Activated CD4-positive, CD25-positive, alpha-beta regulatory T cell treated with anti-CD3 and anti-CD28 coated beads, Interleukin-2, amount 50 U/mL, for 24 hours (primary cell): ENCODE measurements at regions not wholly inside any gene's neighbourhood (a gene's known extent, or its start where the extent isn't known, plus 50 kb on each side); places are given as distances from the start of the nearest gene placed in this dataset.

Source experiments
- ATAC-seq, 2 donors: fragments of 150-1000 bp; cut with Tn5 transposase; one replicate each; pipeline ENCODE4 v1.10.0; 2021; ENCODE audit warnings: mild to moderate bottlenecking in 1 of 2, moderate library complexity in 1 of 2

- ATAC-seq, result no peak
Measured at GRCh38 chr2:234304950-234305349, 191.9 kb downstream of the ARL4C start.

DNA sequence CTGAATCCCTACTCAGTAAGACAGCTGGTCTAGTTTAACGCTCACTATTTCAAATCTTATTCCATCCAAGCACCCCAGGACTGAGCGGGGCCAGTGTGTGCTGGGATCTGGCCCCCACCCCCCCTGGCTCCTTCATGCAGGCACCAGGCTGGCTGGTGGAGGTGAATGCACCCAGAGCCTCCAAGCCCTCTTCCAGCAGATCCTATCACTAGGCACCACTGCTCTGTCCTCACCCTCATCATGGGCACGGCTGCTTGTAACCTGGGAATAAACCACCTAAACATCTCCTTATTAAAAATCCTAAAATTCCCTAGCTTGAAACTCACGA, 194.3 kb downstream of the ARL4C start:
- ATAC-seq, result no peak

DNA sequence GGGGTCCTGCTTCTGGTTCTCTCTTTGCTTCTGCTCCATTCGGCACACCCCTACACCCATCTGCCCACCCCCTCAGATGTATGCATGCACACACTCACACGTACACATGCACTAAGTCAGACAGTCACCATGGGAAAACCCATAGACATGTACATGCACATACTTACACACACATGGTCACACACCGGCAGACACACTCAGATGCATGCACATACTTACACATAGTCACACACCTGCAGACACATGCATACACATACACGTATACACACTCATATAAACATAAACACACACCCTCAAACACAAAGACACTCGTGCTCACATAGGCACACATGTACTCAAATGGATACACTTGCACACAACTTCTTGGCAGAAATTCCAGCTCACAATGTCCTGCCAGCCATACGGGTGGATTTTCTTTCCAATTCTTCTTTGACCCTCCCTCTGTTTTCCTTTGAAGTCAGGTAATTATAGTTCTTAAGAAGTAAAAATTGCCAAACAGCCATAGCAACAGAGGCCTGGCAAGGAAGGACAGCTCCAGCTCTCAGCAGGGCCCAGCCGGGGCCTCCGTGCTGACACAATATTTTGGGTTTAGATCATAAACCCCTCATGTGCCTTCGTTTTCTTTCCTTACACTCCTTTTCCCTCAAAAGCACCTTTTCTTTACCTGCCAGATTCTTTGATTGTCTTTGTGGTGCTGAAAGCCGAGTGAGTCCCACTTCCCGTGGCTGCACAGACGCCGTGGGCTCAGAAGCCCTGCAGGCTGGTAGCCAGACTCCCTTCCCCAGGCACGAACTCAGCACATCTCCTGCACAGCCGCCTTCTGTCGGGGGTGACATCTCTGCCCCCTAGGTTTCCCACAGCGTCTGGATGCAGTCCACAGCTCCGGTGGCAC, 195.7 kb downstream of the ARL4C start:
- no peak for ATAC-seq

DNA sequence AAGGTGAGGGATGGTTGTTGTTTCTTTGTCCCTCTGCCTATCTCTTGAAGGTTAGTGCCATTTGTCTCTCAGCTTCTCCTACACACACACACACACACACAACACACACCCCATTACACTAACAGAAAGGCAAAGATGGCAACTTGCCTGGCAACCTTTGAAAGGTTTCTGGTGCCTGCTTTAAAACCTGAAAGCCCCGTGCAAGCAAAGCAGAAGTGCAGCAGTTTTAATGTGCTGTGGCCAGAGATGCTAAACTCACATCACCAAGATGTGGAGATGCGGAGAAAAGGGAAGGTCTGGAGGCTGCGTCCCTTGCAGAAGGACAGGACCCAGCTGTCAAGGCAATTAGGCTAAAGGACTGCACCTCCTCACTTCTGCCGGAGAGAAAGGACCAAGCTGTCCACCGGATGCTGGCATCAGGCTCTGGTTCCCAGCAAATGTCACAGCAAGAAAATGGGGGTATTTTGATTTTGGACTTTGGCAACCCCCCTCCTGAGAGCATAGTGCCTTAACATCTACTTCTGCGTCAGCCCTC, 196.4 kb downstream of the ARL4C start:
- ATAC-seq, result no peak

- no peak for ATAC-seq
Measured at GRCh38 chr2:234298918-234299317, 198.0 kb downstream of the ARL4C start.

GRCh38 chr2:234296991-234297390, 199.9 kb downstream of the ARL4C start:
- ATAC-seq, result no peak

GRCh38 chr2:234293973-234294372, 202.9 kb downstream of the ARL4C start:
- ATAC-seq, result no peak

GRCh38 chr2:234292962-234293243, 204.0 kb downstream of the ARL4C start:
- no peak for ATAC-seq

GRCh38 chr2:234292205-234292961, 204.5 kb downstream of the ARL4C start:
- peak; percentile 66 to 72 for ATAC-seq

DNA sequence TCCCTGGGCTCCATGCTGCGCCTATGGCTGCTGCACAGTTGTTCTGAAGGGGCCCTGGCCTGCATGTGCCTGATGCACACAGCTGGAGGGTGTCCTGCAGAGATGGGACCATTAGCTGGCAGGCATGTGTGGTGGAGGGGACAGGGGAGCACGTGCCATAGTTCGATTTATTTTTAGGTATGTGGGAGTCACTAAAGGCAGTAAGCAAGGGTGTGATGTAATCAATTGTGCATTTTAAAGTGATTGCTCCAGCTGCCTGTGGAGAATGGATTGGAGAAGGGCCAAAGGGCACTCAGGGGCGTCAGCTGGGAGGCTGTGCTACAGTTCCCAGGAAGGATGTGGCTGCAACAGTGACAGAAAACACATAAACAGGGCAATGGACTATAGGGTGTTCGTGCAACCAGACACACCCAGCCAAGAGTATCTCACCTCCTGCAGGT, 205.1 kb downstream of the ARL4C start:
- no peak for ATAC-seq

DNA sequence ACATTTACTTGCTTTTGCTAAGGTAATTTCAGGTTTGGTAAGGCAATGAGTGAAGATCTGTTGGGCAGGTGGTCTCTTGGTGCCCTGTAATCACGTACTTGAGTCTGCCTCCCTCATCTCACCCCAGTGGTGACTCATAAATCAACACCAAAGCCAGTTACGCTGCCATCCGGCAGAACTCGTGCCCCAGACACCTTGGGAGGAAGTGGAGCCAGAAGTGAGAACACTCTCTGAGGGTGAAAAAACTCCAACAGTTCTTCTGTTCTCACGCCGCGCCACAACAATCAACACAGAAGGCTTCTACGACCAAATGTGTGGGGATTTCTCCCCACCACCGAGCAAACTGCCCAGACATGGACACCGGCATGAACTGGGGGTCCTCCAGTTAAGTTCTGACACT, 206.2 kb downstream of the ARL4C start:
- peak; percentile 74 to 75 for ATAC-seq

DNA sequence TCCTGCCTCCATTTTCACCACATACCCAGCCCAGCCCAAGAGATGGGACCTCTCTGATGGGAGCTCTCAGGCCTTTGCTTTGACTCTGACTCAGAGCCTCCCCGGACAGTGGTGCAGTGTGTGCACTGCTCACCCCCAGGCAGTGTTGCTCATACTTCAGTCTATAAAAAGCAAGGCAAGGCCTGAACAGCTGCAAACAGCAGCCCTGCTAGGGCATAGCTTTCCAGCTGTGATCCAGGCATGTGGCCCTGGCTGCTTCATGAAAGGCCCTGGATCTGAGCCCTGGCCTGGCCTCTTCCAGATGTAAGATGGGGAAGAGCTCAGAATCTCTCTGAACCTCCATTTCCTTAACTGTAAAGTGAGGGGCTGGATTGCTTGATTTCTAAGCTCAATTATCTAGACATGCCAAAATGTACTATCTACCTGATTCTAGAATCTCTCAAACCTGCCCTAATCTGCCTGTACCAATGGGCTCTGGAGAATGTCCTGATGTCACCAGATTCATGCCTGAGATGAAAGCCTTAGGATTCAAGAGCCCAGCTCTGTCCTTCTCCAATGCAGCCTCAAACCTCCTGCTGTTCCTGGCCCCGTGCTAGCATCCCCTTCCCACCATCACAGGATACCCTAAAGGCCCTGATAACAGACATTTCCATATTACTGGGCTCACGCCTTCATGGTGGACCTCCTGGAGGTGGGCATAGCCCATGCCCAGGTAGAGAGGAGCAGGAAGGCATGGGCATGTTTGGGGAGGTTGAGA, 206.9 kb downstream of the ARL4C start:
- peak; percentile 57 to 63 for ATAC-seq

DNA sequence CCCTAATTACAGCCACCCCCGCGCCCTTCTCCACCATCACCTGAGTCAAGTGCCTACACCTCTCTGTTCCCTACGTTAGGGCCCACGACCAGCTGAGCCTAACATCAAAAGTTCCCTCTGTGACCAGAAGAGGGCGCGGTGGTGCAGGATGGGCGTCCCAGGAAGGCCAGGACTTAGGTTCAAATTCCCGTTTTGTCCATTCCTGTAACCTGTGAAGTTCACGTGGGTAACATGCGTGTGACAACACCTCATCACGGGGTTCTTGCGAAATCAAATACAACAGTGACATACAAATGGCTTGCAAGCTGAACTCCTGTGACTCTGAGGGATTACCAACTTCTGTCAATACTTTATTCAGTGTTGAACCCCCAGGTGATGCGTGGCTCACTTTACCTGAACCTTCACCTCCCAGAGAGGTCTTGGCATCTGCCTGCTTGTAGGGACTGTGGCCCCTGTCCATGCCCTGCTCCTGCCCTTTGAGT, 207.9 kb downstream of the ARL4C start:
- no peak for ATAC-seq

GRCh38 chr2:234287650-234288049, 209.2 kb downstream of the ARL4C start:
- no peak for ATAC-seq

DNA sequence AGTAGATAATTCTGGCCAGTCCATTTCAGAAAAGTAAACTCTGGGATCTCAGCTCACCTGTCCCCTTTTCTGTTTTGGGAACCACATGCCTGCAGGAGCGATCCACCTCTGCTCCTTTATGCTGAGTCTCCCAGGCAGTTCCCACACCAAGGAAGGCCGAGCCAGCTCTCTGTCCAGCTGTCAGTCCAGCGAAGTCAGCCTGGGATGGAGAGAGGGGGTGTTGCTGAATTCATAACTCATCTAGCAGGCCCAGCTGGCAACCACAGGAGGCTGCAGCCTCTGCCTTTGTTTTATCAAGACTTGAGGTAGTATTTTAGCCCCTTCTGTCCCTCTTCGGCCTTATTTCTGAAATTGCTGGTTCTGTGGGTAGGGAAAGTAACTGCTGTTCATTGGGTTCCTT, 209.9 kb downstream of the ARL4C start:
- no peak for ATAC-seq

- no peak for ATAC-seq
Measured at GRCh38 chr2:234286118-234286598, 210.7 kb downstream of the ARL4C start.

GRCh38 chr2:234285541-234285940, 211.3 kb downstream of the ARL4C start:
- no peak for ATAC-seq

DNA sequence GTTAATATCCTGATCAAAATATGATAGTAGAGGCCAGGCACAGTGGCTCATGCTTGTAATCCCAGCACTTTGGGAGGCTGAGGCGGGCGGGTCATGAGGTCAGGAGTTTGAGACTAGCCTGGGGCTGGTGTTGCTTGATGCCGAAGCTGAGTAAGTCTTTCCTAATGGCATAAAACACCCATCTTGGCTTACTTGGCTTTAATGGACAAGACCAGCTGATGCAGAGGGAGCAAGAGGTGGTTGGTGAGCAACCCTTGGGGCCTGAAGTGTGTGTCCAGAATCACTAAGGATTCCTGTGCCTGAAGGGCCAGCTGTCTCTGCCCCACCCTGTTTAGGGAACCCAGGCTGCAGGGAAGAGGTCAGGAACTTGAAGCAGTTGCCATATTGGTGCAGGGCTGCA, 217.2 kb downstream of the ARL4C start:
- no peak for ATAC-seq

DNA sequence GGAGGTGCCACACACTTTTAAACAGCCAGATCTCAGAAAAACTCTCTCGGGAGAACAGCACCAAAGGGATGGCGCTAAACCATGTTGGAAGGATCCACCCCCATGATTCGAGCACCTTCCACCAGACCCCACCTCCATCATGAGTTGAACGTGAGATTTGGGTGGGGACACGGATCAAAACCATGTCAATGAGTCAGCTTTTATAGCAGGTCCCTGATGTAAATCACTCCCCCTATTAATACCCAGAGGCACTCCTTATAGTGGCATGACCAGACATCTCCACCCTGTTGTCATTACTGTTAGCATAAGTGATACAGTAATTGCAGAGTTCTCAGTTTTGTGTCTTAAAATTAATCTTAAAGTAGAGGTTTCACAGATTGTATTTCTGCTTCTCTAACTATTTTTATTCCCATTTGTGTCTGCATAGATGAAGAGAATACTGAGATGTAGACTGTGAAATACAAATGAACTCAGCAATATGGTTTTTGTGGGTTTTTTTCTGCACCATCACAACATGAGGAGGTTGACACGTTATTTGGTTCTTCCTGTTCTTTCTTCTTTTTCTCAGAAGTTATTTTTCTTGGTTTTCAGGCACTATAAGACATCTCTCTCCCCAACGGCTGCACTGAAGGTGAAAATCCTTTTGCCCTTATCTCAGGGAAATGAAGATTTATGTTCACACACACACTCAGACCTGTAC, 218.2 kb downstream of the ARL4C start:
- peak; percentile 82 to 84 for ATAC-seq

- no peak for ATAC-seq
Measured at GRCh38 chr2:234275515-234275914, 221.4 kb downstream of the ARL4C start.

DNA sequence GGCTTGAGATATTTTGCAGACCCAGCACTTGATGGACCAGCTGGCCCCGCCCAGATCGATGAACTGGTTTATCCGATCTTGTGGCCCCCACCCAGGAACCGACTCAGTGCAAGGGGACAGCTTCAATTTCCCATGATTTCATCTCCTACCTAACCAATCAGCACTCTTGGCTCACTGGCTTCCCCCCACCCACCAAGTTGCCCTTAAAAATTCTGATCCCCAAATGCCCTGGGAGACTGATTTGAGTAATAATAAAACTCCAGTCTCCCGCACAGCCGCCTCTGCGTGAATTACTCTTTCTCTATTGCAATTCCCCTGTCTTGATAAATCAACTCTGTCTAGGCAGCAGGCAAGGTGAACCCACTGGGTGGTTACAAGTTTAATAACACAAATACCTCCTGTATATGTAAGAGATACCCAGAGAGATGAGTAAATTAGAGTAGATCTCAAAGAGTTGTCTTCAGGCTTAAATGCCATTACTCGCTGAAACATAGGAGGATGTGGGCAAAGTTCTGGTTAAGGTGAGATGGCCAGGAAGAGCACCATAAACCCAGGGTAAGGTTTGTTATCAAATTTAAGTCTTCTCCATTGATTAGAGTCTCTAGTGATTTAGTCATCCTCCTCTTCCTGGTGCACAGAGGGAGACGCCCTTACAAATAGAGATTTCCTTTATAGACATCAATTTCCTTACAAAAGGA, 222.8 kb downstream of the ARL4C start:
- peak; percentile 10 to 37 for ATAC-seq
